NOMO-1 treated with dmso at 0.1 percent for 144 hours (cell line): ENCODE measurements at regions not wholly inside any gene's neighbourhood (a gene's known extent, or its start where the extent isn't known, plus 50 kb on each side); places are given as distances from the start of the nearest gene placed in this dataset.
A peak's percentile ranks its signal among the peaks of the same experiment; 100 is the strongest.
"Not testable (repeated sequence)": the region's sequence is repeated elsewhere in the genome, so short reads cannot be mapped to it uniquely, and the experiment has no call there.

Experiments used
- DNase-seq: peaks from one replicate; lab custom pipeline; 2025; ENCODE audit not compliant: unreplicated experiment; lab: John Stamatoyannopoulos, UW

DNA sequence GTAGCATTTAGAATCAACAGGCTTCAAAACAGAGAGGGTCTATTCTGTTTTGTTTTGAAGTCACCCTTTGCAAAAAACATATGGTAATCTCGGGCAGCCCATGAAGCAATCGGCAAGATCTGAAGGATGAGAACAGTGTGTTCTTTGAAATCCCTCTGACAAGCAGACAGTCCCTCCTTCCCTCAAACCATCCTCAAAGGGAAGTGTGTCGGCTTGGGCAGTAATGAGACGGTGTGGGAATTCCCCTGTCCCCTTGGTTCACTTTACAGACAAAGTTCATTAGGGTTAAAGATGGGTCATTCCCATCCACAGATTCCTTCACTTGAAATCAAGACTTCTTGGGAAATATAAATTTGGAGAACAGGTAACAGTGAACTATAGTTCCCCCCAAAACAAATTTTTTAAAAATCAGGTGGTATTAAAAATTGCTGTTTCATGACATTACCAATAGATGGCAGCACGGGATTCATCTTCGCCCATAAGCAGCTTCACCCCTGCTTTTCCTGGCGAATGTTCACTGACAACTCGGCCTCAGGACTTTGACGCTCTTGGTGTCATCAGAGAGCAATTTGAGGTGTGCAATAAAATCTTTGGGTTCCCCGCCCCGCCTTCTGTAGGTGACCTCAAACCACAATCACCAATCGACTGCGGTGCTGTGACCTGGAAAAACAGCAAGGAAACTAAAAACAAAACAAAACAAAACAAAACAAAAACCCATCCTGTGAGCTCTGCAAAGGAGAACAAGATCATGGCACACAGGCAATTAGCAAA, 159.3 kb upstream of the TNFAIP3 start:
- peak; percentile 47 for DNase-seq

DNA sequence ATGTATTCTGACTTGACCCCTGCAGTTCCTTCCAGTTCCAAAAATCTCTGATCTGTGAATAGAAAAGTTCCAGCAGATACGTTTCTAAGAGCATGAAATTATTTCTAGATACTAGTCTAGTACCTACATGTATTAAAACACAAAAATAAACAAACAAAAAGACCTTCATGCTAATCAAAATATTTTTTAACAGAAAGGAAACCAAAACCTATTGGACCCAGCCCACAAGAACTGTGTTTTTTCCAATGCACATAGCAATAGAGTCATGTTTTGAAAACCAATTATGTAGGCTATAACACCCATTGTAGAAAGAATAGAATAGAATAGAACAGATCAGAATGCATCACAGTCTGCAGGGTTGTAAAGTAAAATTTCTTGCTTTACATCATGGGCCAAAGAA, 158.6 kb upstream of the TNFAIP3 start:
- DNase-seq, result no peak

DNA sequence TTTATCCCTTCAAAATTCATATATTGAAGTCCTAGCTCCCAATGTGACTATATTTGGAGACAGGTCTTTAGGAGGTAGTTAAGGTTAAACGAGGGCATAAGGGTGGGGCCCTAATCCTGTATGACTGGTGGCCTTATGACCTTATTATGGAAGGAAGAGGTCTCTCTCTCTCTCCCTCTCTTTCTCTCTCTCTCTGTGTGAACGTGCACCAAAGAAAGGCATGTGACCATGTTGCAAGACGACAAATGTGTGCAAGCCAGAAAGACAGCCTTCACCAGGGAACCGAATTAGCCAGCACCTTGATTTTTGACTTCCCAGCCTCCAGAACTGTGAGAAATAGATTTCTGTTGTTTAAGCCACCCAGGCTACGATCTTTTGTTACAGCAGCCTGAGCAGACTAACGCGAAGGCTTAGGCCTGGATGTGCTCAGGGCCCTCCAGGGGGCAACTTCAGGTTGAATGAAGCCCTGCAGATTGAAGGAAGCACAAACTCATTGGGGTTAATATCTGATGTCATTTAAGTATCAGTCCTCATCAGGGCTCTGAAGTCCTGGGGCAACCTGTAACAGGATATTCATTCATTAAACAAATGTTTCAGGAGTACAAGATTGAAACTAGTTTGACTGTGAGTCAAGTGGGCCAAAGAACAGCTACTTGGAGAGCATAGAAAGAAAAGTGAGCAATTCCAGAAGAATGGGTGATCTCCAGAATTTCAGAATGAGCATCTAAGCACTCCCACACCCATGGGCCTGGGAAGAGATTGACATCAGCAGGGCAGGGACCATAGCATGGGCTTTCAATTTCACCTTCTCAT, 157.4 kb upstream of the TNFAIP3 start:
- DNase-seq, result no peak

DNA sequence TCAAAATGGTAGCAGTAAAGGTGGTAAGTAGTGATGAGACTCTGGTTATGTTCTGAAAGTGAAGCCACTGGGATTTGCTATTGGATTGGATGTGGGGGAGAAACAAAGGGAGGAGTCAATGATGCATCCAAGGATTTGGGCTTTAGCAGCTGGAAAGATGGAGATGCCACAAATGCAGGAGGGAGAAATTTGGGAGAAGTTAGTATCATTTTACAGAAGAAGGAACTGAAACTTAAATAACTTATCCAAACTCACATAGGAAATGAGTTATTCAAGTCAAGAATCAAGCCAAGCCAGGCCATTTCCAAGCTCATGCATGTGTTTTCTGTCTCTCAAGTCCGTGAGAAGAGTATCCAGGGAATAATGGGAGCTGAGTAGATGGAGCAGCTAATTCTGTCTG, 155.1 kb upstream of the TNFAIP3 start:
- no peak for DNase-seq

DNA sequence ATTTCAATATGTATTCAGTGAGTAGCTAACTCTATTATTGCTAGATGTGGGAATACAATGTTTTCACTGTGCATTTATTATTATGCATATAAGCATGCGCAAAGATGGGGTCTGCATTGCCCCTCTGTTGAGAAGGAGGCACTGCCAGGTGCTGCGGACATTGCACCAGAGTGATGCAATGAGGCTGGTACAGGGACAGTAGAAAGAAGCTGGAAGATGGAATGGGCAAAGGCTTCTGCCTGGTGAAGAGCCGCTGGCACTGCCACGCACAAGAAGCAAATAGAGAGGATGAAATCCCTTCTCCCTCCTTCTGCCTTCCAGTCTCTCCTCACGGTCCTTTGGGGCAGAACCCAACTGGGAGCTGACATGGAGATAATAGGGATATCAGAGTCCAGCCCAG, 154.5 kb upstream of the TNFAIP3 start:
- DNase-seq, result no peak

DNA sequence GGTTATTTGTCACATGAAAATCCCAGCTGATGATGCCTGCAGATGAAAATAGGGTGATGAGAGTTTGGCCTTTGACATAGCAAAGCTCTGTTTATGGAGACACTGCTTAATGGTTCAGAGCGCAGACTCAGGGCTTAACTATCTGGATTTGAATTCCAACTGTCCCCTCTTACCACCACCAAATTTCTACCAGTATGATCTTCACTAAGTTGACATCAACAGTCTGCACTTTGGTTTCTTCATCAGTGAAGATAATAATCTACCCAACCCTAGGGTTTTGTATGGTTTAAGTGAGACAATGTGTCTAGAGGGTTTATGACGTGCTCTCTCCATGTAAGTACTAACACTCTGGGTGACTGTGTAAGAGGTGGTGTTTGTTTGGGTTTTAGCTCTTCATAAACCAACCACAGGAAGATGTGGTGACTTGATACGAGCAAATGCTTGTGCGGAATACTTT, 151.4 kb upstream of the TNFAIP3 start:
- DNase-seq, result no peak

DNA sequence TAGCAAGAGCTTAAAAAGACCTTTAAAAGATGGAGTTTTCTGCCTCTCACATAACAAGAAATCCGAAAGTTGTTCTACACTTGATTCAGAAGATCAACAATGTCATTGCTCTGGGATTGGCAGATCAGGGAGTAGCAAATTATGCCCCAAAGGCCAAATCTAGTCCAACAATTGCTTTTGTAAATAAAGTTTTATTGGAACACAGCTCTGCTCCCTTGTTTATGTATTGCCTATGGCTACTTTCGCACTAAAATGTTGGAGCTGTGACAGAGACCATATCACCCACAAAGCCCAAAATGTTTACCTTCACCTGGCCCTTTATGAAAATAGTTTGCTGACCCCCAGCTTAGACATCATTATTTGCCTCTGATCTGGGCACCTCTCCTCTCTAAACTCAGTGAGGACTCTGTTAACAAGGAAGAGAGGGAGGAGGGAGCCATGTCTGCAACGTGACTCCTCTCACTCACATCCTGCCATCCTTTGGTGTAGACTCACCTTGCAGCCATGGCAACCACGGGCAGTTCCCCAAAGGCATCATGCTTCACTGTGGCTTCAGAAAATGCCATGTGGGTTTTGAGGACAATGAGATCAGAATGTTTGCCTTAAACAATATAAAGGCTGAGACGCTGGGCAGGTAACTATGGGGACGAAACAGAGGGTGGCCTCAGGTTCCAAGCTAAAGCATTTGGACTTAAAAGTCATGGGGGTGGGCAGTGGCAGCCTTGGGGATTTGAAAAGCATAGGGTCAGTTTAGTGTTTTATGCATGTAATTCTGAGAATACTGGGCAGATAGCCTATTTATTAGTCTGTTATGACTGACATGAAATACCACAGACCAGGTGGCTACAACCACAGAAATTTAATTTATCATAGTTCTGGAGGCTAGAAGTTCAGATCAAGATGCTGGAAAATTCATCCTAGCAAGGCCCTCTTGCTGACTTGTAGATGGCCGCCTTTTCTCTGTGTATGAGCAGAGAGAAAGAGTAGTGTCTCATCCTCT, 149.7 kb upstream of the TNFAIP3 start:
- DNase-seq, result no peak

DNA sequence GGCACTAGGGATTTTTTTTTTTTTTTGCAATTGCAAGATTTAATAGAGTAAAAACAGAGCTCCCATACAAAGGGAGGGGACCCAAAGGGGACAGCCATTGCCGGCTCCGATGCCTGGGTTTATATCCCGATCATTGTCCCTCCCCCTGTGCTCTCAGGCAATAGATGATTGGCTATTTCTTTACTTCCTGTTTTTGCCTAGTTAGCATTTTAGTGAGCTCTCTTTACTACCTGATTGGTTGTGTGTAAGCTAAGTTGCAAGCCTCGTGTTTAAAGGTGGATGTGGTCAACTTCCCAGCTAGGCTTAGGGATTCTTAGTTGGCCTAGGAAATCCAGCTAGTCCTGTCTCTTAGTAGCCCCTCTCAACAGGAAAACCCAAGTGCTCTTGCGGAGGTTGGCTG, 148.2 kb upstream of the TNFAIP3 start:
- DNase-seq, result not testable (repeated sequence)

DNA sequence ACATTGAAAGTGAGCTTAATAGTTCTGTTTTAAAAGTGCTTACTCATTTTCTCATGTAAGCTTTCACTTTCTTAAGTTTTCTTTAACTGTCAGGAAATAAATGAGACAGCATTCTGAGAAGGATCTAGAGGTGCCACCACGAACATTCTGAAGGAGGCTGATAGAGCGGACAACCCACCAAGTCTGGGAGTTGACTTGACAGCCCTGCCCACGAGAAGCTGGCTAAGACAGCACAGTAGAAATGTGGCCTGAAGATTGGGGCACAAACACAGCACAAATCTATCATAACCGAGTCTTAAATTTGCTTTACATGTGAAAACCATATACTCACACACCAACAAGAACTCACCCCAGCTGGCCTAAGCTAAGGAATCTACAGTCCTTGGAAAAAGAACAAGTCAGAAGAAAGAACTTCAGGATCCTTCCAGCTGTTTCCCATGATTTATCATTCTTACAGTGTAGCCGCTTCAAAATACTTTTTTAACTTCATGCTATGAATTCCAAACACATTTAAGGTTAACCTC, 144.2 kb upstream of the TNFAIP3 start:
- no peak for DNase-seq

DNA sequence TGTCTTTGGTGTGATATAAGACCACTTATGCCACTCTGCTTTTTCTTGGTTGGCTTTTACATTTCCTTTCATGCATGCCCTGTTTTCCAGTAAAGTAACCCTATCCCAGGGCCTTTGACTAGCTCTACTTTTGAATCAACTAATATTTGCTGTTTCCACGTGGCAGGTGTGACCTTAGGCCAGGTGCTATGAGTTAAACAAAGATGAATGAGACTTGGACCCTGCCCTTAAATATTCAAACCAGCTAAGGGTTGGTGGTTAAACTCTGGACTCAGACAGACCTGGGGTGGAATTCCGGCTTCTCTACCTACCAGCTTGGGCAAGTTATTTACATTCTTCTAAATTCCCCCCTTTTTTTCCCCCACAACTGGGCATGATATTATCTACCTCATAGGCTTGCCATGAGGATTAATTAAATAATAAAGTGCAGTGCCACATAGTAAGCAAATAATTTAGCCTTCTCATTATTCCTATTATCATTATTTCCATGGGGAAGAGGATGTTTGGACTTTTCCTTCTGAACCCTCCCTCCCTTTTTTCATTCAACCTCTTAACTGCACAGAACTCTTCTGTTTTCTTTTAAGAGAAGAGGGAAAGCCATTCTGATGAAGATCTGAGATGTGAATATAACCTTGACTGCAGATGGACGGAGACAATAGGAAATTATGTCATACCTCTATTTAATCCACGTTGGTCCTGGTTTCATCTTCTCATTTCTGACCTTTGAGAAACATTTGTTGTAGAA, 143.6 kb upstream of the TNFAIP3 start:
- DNase-seq, result no peak

DNA sequence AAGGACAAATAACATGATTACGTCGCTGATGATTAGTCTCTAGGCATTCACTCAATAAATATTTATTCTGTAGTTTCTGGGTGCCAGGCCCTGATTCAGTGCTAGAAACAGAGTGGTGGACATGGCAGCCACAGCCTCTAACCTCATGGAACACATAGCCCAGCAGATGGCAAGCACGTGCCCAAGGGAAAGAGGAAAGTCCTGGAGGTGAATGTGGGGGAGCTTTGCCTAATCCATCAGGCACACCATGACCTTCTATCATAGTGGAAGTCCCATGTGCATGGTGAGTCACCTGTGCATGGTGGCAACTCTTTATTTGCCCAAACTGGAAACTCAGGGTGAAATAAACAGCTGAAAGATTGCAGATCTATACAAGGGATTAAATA, 143.0 kb upstream of the TNFAIP3 start:
- DNase-seq, result no peak

DNA sequence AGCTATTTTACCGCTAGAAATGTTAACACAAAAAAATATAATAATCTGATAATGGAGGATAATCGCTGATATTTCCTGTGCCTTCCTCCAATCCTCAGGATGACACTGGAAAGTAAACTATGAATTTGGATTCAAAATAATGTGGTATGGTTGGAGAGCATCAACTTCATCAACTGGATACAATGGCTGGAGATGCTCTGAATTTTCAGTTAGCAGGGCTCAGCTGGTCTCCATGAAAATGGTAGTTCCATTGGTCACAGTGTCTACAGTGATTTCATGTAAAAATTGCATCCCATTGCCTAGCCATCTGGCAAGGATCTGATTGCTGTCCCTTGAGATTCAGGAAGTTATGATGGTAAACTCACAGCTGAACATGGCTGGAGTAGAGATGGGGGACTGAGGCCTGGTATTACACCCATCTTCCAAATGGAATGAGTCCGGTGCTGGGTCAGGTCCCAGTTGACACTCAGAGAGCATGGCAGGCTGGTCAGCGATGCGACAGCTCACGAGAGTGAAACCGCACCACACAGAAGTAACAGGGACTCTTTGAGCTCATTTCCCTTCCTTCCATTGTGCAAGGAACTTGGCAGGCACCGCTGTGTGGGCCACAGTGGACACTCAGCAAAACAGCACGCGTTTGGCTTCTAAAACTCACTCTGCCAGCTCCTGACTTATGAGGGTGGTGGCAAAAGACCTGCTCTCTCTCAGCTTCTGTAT, 142.4 kb upstream of the TNFAIP3 start:
- no peak for DNase-seq

DNA sequence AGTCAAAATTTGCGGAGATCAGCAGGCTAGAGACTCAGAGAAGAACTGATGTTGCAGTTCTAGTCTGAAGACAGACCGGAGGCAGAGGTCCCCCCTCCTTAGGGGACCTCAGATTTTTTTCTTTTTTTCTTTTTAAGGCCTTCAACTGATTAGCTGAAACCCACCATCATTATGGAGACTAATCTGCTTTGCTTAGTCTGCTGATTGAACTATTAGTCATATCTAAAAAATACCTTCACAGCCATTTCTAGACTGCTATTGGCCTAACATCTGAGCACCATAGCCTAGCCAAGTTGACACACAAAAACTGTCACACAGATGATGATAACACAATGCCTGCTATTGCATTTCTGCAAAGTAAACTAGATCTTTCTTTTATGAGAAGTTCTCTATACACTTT, 141.1 kb upstream of the TNFAIP3 start:
- DNase-seq, result no peak

DNA sequence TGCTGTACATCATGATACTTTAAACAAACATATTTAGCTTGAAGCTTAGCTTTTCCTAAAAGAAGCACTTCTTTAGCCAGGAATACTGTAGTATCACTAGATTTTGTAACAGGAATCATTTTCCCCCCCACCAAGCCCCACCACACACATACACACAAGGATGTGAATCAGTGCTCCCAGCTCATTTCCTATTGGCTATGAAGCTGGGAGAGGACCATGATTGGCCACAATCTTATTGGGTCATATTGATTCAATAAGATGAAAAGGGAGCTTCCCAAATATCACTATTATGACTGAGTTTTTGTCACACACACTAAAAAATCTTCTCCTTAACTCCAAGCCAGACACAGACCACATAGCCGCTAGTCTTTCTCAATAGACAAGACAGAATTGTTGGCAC, 140.5 kb upstream of the TNFAIP3 start:
- no peak for DNase-seq

DNA sequence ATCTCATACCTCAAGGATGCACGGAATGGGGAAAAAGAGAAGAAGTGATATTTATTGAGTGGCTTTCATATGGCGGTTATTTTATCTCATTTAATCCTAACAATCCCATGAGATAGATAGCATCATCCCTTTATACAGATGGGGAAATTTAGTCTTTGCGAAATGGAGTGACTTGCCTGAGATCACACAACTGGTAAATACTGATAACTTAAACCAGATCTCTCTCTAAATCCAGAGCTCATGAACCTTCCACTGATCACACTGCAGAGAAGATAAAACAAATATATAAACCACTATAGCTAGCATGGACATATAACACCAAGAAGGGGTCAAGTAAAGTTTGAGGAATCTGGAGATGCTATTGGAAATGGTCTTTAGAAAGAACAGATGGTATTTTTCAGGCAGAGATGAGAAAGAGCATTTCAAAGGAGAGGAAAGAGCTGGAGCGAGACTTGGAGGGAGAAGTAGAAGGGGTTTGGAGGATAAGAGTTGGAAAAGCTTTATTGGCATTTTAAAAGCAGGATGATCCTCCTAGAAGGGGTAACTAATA, 139.8 kb upstream of the TNFAIP3 start:
- DNase-seq, result no peak

DNA sequence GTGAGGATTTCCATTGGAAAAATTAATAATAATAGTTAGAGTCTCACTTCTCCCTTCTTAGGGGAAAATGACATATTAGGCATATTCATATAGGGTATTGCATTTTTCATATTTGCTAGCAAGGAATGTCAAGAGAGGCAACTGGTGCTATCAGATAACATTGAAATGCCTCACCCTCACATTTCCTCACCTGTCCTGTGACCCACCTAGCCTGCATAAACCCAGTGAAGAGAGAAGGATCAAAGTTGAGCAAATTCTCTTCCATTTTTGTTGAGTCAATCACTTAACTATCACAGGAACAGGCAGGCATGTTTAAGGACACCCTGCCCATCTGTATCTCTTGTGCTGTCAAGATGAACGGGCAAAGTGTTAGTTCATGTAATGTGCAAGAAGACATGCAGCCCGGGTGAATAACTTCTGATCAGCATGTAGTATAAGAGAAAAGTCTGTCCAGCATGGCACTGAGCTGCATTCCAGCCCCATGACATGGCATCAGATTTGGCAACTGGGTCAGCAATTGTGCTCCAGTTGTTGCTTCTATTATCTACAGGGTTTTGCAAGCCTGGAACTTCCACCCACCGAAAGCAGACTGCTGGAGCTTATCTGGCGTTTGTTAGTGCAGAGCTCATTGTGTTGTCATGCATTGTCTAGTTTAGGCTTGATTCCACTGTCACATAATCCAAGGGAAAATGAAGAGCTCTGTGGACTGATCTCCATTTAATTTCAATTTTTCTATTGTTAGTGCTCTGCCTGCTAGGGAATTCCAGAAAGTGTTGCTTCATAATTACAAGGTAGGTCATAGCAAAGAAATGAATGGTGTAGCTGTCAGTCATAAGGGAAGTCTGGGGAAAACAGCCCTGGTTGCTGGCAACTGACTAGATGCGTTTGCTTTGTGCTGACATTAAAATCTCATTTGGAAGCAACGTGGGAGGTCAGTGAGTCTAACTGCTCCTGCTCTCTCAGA, 138.4 kb upstream of the TNFAIP3 start:
- DNase-seq, result no peak

DNA sequence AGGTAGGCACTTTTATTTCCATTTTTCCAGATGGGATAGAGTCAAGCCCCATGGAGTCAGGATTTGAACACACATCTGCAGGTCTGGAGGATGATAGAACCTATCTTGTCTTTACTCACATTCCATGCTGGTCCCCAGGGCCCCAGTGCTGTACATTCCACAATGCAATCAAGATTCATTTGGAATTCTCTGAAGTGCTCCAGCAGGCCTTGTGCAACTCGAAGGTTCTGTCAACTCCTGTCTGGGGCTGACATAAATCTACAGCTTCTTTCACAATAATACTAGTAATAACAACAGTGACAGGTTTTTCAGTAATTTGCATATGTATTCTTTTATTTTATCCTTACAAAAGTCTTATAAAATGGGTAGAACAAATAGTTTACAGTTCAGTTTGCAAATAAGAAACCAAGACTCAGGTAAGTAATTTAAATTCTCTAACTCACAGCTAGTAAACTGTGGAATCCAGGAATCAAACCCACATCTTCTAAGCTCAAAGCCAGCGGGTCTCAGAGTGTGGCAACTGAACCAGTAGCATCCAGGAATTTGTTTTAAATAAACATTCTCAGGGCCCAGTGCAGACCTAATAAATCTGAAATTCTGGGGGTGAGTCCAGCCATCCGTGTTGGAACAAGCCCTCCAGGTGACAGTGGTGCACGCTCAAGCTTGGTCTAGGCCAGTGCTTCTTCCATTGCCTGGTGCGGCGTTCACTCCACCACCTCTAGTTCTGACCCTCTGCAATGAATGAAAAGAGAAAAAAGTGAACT, 137.0 kb upstream of the TNFAIP3 start:
- no peak for DNase-seq

DNA sequence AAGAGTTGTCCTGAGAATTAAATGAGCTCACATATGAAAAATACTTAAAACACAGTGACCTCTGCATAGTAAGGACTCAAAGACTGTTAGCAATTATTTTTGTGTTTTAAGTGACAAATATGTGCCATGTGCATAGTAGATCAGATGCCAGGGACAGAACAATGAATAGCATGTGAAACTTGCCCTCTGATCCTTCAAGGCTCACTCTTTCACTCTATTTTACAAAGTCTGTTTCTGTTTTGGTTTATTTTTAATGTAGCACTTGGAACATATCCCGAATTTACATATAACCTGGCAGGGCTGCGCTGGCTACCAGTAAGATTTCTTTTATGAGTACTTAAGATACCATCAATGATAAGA, 135.5 kb upstream of the TNFAIP3 start:
- DNase-seq, result no peak
